ENCODE measurements at regions not wholly inside any gene's neighbourhood (a gene's known extent, or its start where the extent isn't known, plus 50 kb on each side); places are given as distances from the start of the nearest gene placed in this dataset.
A peak's percentile ranks its signal among the peaks of the same experiment; 100 is the strongest.

DNA sequence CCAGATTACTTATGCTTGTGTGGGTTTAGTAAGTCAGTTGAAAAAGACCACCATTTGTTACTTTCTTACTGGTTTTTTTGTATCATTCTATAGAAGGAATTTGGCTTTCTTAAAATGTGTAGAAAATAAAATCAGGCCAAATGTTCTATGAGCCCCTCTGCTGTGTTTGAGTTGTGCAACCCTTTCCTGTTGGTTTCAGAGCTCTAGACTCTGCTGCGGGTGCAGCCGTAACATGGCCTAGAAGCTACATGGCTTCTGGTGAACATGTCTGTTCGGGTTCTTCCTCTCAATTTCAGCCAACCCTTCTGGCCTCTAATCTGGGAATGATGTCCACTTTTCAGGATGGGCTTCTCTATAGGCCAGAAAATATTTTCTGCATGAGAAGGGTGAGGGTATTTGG, 56.6 kb upstream of the RAB18 start:
- Histone ChIP-seq H3K27ac (no peak overlapping the region), H3K4me3 (no peak overlapping the region), H3K4me1 (peaks cover 0 to 27% (median 0%) of the 10 kb centered on the region in 12 donors), H3K27me3 (no peaks in the 10 kb centered on the region), H3K9me3 (no peaks in the 10 kb centered on the region), H3K36me3 (no peaks in the 10 kb centered on the region)
- WGBS, 4 donors: 85 to 93% (median 86%) methylated on average over 3 of the region's 3 CpGs
- intact Hi-C loops (cut with DNase I): loop anchor here (5.0 to 10.0 kb wide), 9 partner anchors 205 to 937 kb away; no protein-coding TSS in a partner anchor
- ATAC-seq (no peak), DNase-seq (no peak)
- TF ChIP-seq, protein P1, sequence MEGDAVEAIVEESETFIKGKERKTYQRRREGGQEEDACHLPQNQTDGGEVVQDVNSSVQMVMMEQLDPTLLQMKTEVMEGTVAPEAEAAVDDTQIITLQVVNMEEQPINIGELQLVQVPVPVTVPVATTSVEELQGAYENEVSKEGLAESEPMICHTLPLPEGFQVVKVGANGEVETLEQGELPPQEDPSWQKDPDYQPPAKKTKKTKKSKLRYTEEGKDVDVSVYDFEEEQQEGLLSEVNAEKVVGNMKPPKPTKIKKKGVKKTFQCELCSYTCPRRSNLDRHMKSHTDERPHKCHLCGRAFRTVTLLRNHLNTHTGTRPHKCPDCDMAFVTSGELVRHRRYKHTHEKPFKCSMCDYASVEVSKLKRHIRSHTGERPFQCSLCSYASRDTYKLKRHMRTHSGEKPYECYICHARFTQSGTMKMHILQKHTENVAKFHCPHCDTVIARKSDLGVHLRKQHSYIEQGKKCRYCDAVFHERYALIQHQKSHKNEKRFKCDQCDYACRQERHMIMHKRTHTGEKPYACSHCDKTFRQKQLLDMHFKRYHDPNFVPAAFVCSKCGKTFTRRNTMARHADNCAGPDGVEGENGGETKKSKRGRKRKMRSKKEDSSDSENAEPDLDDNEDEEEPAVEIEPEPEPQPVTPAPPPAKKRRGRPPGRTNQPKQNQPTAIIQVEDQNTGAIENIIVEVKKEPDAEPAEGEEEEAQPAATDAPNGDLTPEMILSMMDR (IDR thresholded peaks at IDR 0.05): no peak
- no peak for TF ChIP-seq POLR2A (IDR thresholded peaks at IDR 0.05)

DNA sequence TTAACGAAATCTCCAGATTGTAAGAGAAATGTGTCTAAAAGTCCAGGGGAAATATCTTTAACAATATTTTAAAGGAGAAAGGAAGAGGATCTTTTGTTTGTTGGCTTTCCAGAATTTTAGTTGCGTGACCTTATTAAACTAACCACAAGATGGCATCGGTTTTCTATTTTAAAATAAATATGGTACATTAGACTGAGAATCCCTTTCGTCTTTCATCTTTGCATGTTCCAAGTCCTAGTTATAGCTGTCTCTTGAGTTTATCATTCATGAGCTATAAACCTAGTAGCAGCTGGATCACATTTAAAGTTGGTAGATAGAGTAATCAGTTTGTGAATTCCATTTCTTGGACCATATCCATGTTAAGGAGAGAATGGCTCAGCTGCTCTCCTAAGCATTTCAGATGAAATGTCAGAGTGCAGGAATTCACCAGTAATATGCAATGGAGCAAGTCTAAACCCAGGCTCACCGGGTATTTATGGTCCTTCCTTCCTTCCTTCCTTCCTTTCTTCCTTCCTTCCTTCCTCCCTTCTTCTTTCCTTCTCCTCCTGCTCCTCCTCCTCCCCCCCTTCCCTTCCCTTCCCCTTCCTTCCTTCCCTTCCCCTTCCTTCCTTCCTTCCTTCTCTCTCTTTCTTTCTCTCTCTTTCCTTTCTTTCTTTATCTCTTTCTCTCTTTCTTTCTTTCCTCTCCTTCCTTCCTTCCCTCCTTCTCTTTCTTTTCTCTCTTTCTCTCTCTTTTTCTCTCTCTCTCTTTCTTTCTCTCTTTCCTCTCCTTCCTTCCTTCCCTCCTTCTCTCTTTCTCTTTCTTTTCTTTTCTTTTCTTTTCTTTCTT, 57.8 kb upstream of the RAB18 start:
- peak in 1 of 4 donors; percentile 33 for ATAC-seq
- intact Hi-C loops (cut with DNase I): loop anchor here (5.0 to 10.0 kb wide), 9 partner anchors 206 to 938 kb away; no protein-coding TSS in a partner anchor
- Histone ChIP-seq H3K4me1 (peaks cover 0 to 23% (median 0%) of the 10 kb centered on the region in 12 donors), H3K4me3 (no peak overlapping the region), H3K27ac (no peak overlapping the region), H3K9me3 (no peaks in the 10 kb centered on the region), H3K27me3 (no peaks in the 10 kb centered on the region), H3K36me3 (no peaks in the 10 kb centered on the region)
- WGBS, 4 donors: 8 to 11% (median 9%) methylated on average over 5 of the region's 5 CpGs
- DNase-seq: no peak
- TF ChIP-seq, protein P1 (IDR thresholded peaks at IDR 0.05): peak; percentile 23 to 57 (median 43)
- no peak for TF ChIP-seq POLR2A (IDR thresholded peaks at IDR 0.05)

DNA sequence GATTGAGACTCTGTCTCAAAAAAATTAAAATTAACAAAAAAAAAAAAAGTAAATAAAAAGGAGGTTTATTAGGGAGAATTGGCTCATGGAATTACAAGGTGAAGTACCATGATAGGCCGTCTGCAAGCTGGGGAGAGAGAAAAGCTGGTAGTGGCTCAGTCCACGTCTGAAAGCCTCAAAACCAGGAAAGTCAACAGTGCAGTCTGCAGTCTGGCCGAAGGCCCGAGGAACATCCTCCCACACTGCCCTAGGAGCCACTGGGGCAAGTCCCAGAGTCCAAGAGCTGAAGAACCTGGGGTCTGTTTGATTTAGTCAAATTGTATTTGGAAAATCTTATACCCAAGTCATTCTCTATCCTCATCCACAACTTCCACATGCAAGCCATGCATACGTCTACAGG, 59.0 kb upstream of the RAB18 start:
- 61 to 76% (median 70%) methylated on average over 5 of the region's 5 CpGs for WGBS, 4 donors
- H3K4me1 ChIP-seq: peaks cover 0 to 23% (median 0%) of the 10 kb centered on the region in 12 donors
- intact Hi-C loops (cut with DNase I): loop anchor here (5.0 to 10.0 kb wide), 9 partner anchors 207 to 940 kb away; no protein-coding TSS in a partner anchor
- TF ChIP-seq POLR2A (IDR thresholded peaks at IDR 0.05): no peak
- TF ChIP-seq, protein P1 (IDR thresholded peaks at IDR 0.05): no peak
- H3K27ac ChIP-seq: no peak overlapping the region
- no peak for DNase-seq
- ATAC-seq: no peak
- no peaks in the 10 kb centered on the region for H3K27me3 ChIP-seq
- H3K9me3 ChIP-seq: no peaks in the 10 kb centered on the region
- no peaks in the 10 kb centered on the region for H3K36me3 ChIP-seq
- no peak overlapping the region for H3K4me3 ChIP-seq

DNA sequence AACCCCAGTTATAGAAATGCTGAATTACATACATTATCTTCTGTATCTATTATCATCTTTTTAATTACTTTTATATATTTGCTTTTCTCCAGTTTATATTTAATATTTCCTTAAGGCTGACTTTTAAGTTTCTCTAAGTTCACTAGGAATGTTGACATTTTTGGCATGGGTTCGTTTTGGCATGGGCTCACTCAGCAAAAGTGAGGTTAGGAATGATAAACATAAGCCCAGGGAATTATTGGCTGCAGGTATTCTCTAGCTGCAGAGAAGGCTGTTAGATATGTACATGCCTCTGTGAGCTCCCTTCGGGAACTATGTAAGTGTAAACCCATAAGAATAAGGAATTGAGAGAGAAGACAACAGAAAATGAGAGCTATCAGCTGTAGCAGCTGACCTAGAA, 63.6 kb upstream of the RAB18 start:
- Histone ChIP-seq H3K4me1 (no peaks in the 10 kb centered on the region), H3K36me3 (no peaks in the 10 kb centered on the region), H3K27me3 (no peaks in the 10 kb centered on the region), H3K4me3 (no peak overlapping the region), H3K9me3 (no peaks in the 10 kb centered on the region), H3K27ac (no peak overlapping the region)
- intact Hi-C loops (cut with DNase I): loop anchor here in 6 of 10 donors (5.0 to 10.0 kb wide), 5 partner anchors 214 to 944 kb away; no protein-coding TSS in a partner anchor
- ATAC-seq: no peak
- 34 to 43% (median 35%) methylated on average over 2 of the region's 2 CpGs for WGBS, 4 donors
- no peak for DNase-seq
- TF ChIP-seq POLR2A (IDR thresholded peaks at IDR 0.05): no peak
- TF ChIP-seq, protein P1 (IDR thresholded peaks at IDR 0.05): no peak
